ENCODE measurements at regions not wholly inside any gene's neighbourhood (a gene's known extent, or its start where the extent isn't known, plus 50 kb on each side); places are given as distances from the start of the nearest gene placed in this dataset.

DNA sequence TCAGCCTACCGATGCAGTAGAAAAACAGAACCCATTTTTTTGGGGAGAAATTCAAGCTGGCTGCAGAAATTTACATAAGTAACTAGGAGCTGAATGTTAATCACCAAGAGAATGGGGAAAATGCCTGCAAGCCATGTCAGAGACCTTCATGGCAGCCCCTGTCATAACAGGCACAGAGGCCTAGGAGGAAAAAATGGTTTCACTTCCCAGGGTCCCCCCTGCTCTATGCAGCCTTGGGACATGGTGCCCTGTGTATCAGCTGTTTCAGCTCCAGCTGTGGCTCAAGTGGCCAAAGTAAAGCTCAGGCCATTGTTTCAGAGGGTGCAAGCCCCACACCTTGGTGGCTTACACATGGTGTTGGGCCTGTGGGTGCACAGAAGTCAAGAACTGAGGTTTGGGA is 842.5 kb downstream of the FLRT2 start:
- DNase-seq: no peak
- no peaks in the 10 kb centered on the region for H3K9me3 ChIP-seq
- no peaks in the 10 kb centered on the region for H3K27me3 ChIP-seq
- no peak overlapping the region for H3K27ac ChIP-seq
- H3K4me3 ChIP-seq (replicated peaks in 1 of 3): no peak overlapping the region
- 97 to 100% methylated on average over 1 of the region's 1 CpG for WGBS, 2 donors
- intact Hi-C loops (cut with DNase I): no loop called here
- TF ChIP-seq POLR2A (IDR thresholded peaks at IDR 0.05): no peak
- TF ChIP-seq, protein P1, sequence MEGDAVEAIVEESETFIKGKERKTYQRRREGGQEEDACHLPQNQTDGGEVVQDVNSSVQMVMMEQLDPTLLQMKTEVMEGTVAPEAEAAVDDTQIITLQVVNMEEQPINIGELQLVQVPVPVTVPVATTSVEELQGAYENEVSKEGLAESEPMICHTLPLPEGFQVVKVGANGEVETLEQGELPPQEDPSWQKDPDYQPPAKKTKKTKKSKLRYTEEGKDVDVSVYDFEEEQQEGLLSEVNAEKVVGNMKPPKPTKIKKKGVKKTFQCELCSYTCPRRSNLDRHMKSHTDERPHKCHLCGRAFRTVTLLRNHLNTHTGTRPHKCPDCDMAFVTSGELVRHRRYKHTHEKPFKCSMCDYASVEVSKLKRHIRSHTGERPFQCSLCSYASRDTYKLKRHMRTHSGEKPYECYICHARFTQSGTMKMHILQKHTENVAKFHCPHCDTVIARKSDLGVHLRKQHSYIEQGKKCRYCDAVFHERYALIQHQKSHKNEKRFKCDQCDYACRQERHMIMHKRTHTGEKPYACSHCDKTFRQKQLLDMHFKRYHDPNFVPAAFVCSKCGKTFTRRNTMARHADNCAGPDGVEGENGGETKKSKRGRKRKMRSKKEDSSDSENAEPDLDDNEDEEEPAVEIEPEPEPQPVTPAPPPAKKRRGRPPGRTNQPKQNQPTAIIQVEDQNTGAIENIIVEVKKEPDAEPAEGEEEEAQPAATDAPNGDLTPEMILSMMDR (IDR thresholded peaks at IDR 0.05): no peak
- H3K4me1 ChIP-seq: no peaks in the 10 kb centered on the region
- H3K36me3 ChIP-seq: no peaks in the 10 kb centered on the region

- H3K36me3 ChIP-seq: no peaks in the 10 kb centered on the region
- no peak for DNase-seq
- no peaks in the 10 kb centered on the region for H3K27me3 ChIP-seq
- H3K4me1 ChIP-seq: no peaks in the 10 kb centered on the region
- no peak overlapping the region for H3K4me3 ChIP-seq (replicated peaks in 1 of 3)
- 64 to 93% methylated on average over 4 of the region's 4 CpGs for WGBS, 2 donors
- intact Hi-C loops (cut with DNase I): no loop called here
- H3K27ac ChIP-seq: no peak overlapping the region
- H3K9me3 ChIP-seq: no peaks in the 10 kb centered on the region
- TF ChIP-seq, protein P1 (IDR thresholded peaks at IDR 0.05): no peak
- TF ChIP-seq POLR2A (IDR thresholded peaks at IDR 0.05): no peak
Measured at GRCh38 chr14:86364634-86365033, 834.7 kb downstream of the FLRT2 start.

- Histone ChIP-seq H3K36me3 (no peaks in the 10 kb centered on the region), H3K27ac (no peak overlapping the region), H3K9me3 (no peaks in the 10 kb centered on the region), H3K4me1 (no peaks in the 10 kb centered on the region), H3K27me3 (no peaks in the 10 kb centered on the region), H3K4me3 (replicated peaks in 1 of 3) (no peak overlapping the region)
- 100% methylated on average over 1 of the region's 1 CpG for WGBS, 2 donors
- no peak for TF ChIP-seq POLR2A (IDR thresholded peaks at IDR 0.05)
- TF ChIP-seq, protein P1 (IDR thresholded peaks at IDR 0.05): no peak
- no peak for DNase-seq
- intact Hi-C loops (cut with DNase I): no loop called here
Measured at GRCh38 chr14:86363576-86363975, 833.6 kb downstream of the FLRT2 start.

GRCh38 chr14:86363047-86363446 is 833.1 kb downstream of the FLRT2 start:
- Histone ChIP-seq H3K9me3 (no peaks in the 10 kb centered on the region), H3K27ac (no peak overlapping the region), H3K27me3 (no peaks in the 10 kb centered on the region), H3K4me1 (no peaks in the 10 kb centered on the region), H3K36me3 (no peaks in the 10 kb centered on the region), H3K4me3 (replicated peaks in 1 of 3) (no peak overlapping the region)
- DNase-seq: no peak
- no peak for TF ChIP-seq POLR2A (IDR thresholded peaks at IDR 0.05)
- TF ChIP-seq, protein P1 (IDR thresholded peaks at IDR 0.05): no peak
- intact Hi-C loops (cut with DNase I): no loop called here
- WGBS, 2 donors: 83 to 97% methylated on average over 4 of the region's 4 CpGs

DNA sequence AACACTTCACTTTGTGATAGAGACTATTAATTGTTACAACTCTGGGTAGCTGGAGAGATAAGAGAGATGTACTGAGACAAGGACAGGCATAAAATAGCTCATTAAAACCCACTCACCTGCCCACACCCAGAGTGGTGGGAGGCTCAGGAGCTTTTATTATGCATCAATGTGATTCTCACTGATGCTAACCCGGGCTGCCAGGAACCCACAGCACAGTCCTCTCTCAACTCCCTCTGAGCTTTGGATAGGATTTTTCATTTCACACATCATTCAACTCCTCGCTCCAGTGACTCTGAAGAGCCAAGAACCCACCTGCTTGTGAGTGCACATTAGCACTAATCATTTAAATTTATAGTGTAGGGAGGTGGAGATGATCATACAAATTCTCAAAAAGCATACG is 827.9 kb downstream of the FLRT2 start:
- H3K9me3 ChIP-seq: no peaks in the 10 kb centered on the region
- no peak overlapping the region for H3K27ac ChIP-seq
- H3K4me3 ChIP-seq (replicated peaks in 1 of 3): no peak overlapping the region
- 30 to 36% methylated on average over 3 of the region's 3 CpGs for WGBS, 2 donors
- TF ChIP-seq POLR2A (IDR thresholded peaks at IDR 0.05): no peak
- TF ChIP-seq, protein P1 (IDR thresholded peaks at IDR 0.05): no peak
- no peaks in the 10 kb centered on the region for H3K27me3 ChIP-seq
- no peaks in the 10 kb centered on the region for H3K36me3 ChIP-seq
- intact Hi-C loops (cut with DNase I): no loop called here
- no peaks in the 10 kb centered on the region for H3K4me1 ChIP-seq
- no peak for DNase-seq

All from thyroid gland (tissue), 4 donors.